GM12875 (cell line): ENCODE measurements at regions not wholly inside any gene's neighbourhood (a gene's known extent, or its start where the extent isn't known, plus 50 kb on each side); places are given as distances from the start of the nearest gene placed in this dataset.

ENCODE experiments used
- H3K4me3 ChIP-seq: one replicate; pipeline ENCODE4 v1.5.1; 2011; ENCODE audit warnings: low read depth, low read length, control low read depth
- TF ChIP-seq, protein P1 (sequence below): IDR thresholded peaks from 2 replicates; pipeline ENCODE4 v1.5.1; 2011; ENCODE audit warnings: low read depth, mild to moderate bottlenecking, control low read depth, inconsistent platforms, low read length, moderate library complexity, borderline replicate concordance; ENCODE audit not compliant: insufficient read depth

DNA sequence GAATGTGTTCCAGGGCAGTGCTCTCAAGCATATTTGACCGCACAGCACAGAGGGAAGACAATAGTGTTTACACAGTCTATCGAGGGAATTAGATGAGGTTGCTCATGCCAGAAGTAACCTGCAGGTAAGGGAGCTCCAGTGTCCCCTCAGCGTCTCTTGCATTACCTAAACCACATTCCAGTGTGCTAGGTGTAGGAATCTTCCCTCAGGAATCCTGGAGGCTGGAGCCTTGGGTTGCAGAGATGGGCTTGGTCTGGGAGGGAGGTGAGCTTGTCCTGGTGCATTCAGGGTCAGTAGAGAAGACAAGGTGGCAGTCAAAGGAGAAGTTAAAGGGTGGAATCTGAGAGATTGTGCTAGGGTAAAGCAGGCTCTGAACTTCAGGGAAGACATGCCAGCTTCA lies 56.3 kb downstream of the SOX14 start:
- no peak overlapping the region for H3K4me3 ChIP-seq
- TF ChIP-seq, protein P1, sequence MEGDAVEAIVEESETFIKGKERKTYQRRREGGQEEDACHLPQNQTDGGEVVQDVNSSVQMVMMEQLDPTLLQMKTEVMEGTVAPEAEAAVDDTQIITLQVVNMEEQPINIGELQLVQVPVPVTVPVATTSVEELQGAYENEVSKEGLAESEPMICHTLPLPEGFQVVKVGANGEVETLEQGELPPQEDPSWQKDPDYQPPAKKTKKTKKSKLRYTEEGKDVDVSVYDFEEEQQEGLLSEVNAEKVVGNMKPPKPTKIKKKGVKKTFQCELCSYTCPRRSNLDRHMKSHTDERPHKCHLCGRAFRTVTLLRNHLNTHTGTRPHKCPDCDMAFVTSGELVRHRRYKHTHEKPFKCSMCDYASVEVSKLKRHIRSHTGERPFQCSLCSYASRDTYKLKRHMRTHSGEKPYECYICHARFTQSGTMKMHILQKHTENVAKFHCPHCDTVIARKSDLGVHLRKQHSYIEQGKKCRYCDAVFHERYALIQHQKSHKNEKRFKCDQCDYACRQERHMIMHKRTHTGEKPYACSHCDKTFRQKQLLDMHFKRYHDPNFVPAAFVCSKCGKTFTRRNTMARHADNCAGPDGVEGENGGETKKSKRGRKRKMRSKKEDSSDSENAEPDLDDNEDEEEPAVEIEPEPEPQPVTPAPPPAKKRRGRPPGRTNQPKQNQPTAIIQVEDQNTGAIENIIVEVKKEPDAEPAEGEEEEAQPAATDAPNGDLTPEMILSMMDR: no peak

DNA sequence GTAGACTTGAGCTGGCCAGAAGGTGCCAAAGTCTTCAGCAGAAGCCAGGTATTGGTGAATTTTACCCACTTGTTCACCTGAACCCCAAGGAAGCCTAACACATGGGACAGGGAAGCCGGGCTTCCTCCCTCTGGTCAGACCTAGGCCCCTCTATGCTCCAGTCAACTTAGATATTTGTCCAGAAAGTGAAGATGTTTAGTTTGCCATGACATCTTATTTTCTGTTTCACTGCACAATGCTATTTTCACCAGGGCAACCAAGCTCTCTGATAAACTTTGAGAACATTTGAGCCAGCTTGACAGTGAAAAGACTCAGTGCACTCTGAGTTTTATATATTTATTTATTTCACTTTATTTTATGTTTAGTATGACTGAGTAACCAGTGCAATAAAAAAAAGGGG lies 71.0 kb downstream of the SOX14 start:
- TF ChIP-seq, protein P1: no peak
- no peak overlapping the region for H3K4me3 ChIP-seq

DNA sequence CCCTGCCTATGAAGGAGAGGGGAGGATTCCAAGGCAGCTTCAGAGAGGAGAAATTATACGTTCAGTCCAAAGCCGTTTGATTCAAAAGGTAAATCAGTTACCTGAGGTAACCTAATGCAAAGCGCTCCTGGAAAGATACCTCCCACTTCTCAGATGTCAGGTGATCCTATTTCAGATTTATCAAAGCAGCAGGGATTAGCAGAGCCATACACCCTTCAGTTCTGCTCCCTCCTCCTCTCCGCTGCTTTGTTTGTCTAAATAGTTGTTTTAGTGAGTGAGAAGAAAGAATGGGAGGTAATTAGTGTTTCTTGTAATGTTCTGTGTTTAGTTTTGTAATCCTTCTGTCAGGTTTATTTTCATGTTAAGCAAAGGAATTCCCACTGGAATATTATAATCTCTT lies 81.1 kb downstream of the SOX14 start:
- TF ChIP-seq, protein P1: no peak
- H3K4me3 ChIP-seq: no peak overlapping the region

DNA sequence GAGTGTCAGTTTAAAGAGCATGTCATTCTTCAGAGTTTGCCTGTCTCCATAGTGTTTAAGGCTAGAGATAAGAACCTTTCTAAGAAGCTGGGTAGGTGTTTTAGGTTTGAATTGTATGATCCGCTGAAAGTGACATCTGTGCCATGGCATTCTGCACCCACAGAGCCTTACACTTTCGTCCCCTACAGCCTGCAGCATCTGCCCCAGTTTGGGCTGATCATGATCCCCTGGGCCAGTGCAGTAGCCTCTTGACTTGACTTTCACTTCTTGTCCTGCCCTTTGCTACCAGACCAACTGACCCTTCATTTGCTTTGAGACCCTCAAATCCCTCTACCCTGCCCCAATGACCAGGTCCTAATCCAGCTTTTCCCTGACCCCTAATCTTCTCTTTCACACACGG lies 81.6 kb downstream of the SOX14 start:
- TF ChIP-seq, protein P1: no peak
- no peak overlapping the region for H3K4me3 ChIP-seq

DNA sequence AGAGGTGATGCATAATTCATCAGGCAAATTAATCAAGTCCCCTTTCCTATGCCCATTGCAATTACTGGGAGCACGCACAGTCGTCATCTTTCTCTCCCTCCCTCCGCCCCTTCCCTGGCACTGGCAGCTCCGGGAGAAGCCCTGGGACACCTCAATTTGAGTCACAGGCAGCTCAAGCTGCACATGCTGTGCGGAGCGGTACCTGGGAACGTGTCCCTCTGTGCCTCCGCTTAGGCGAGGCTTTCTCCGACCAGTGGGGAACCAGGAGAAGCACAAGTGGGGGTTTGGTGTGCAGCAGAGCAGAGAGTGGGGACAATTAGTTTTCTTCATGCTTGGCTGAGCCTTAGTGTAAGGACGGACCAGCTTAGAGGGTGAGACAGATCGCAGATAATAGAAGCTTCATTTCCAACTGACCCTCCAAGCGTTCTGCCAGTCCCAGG lies 88.3 kb downstream of the SOX14 start:
- H3K4me3 ChIP-seq: no peak overlapping the region
- TF ChIP-seq, protein P1: no peak

DNA sequence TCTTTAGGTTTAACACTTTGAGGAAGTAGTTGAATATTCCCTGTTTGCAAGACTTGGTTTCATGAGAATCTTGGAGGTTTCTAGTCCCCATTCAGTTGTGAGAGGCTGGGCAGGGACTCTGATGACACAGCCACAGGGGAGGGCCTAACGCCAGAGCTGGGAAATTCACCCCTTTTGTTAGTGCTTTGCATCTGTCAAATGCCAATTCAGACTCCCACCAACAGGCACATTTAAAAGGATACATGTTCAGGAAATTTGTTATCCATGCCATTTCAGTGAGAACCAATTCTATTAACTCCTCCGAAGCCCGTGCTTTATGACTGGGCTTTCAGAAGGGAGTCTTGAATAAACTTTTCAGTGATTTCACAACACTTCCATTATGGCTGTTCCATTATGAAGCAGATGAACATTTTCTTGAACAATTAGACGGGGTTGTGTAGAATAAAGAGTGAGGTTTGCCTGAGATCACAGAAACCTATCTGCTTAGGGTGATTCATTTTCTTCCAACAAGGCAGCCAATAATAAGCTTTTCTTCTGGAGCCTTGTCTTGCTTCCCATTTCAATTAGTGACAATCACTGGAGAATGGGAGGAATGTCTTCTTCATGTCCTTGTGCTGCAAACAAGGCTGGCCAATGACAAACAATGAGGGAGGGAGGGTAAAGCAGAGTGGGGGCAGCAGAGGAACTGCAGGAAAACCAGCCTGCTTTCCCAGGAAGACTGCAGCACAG lies 90.6 kb downstream of the SOX14 start:
- no peak overlapping the region for H3K4me3 ChIP-seq
- TF ChIP-seq, protein P1: no peak

DNA sequence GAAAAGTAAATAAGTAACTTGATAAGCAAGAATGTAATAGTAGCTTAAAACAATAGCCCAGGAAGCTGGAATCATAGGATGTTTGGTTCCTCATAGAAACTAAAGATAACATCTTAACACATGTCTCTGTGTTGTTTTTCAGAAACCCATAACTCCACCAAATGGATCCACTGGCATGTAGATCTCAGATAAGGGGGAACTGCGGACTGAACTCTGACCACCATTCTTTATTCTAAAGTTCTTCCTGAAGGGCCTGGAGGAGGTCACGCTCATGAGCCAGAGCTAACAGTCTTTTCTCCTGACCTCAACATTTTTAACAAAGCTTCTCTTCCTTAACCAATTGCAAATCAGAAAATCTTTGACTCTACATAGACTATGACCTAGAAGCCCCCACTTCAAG lies 101.9 kb downstream of the SOX14 start:
- TF ChIP-seq, protein P1: no peak

More for the DNA sequence above, 101.9 kb downstream of the SOX14 start:
- no peak overlapping the region for H3K4me3 ChIP-seq
